PC-3 (cell line): ENCODE measurements at regions not wholly inside any gene's neighbourhood (a gene's known extent, or its start where the extent isn't known, plus 50 kb on each side); places are given as distances from the start of the nearest gene placed in this dataset.

ENCODE experiments used
- CTCF ChIP-seq: fragments of 300-600 bp; sonication (generic); conservative IDR thresholded peaks from 2 replicates; pipeline ENCODE4 v1.5.1; 2017; ENCODE audit warnings: antibody characterized with exemption, low read depth, mild to moderate bottlenecking, low read length
- EZH2 ChIP-seq: fragments of 300-600 bp; sonication (generic); IDR thresholded peaks from one replicate; pipeline ENCODE4 v1.6.1; 2017; ENCODE audit warnings: antibody characterized with exemption, mild to moderate bottlenecking, low read length; ENCODE audit not compliant: unreplicated experiment
- EZH2phosphoT487 ChIP-seq: fragments of 300-600 bp; sonication (generic); IDR thresholded peaks from 2 replicates; pipeline ENCODE4 v1.6.1; 2018; ENCODE audit warnings: mild to moderate bottlenecking, antibody characterized with exemption, low read length, borderline replicate concordance

DNA sequence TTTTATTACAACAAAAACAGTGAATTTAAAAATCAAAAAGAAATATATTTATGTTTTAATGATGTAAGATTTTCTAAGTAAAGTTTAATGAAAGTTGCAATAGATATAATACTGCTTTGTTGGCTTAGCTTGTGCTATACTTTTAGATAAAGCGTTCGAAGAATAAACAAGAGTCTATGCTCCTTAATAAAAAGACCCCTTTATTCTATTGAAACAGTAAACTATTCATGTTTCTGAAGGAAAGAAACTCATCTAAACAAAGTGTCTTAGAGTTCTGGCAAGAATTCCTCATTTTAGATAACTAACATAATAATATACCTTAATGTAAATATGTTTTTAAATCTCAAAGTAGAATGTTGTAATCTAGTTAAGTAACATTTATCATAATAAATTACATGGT, 179.0 kb downstream of the RASSF9 start:
- no peak for TF ChIP-seq CTCF
- no peak for TF ChIP-seq EZH2
- TF ChIP-seq EZH2phosphoT487, result no peak
